HG03520 (cell line): ENCODE measurements at regions not wholly inside any gene's neighbourhood (a gene's known extent, or its start where the extent isn't known, plus 50 kb on each side); places are given as distances from the start of the nearest gene placed in this dataset.
"Not testable (repeated sequence)": the region's sequence is repeated elsewhere in the genome, so short reads cannot be mapped to it uniquely, and the experiment has no call there.

Experiments
- ATAC-seq: cut with Tn5 transposase; IDR thresholded peaks from one replicate; pipeline ENCODE4 v1.9.1; 2021; ENCODE audit warnings: mild to moderate bottlenecking, moderate library complexity; ENCODE audit not compliant: unreplicated experiment

DNA sequence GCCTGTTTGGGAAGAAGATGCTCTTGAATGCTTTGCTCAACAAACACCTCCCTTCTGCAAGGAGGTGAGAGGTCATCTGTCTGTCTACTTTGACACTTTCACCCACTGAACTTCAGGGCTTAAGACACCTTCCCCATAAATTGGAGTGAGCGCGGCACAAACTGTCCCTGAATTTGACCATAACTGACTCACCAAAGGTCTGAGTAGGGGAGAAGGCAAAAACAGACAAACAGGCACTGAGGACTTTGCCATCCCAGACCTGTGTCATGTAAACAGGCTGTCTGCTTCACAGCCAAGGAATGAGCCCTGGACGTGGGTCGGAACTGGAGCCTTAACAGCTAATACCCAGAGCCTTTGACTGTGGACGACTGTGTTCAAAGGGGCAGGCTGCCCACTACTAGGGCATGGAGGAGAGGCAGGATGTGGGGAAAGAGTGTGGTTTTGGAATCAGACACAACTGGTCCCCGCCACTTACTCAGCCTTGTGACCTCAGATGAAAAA lies 320.9 kb upstream of the KLF4 start:
- no peak for ATAC-seq

- ATAC-seq = no peak
Measured at GRCh38 chr9:107809871-107810460, 320.4 kb upstream of the KLF4 start.

DNA sequence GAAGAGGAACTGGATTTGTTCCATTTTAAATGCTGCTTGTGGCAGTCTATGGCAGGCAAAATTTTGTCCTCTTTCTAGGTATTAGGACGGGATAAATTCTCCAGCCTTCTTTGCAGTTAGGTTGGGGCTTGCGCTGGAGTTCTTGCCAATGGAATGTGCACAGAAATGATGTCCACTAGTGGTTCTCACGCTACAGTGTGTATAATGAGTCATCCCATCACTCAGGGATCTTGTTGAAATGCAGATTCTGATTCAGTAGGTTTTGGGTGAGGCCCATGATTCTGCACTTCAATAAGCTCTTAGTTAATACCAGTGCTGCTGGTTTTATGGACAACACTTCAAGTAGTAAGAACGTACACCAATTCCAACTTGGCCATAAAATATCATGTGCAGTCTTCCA lies 317.6 kb upstream of the KLF4 start:
- no peak for ATAC-seq

GRCh38 chr9:107805201-107805600 lies 315.6 kb upstream of the KLF4 start:
- ATAC-seq = no peak

GRCh38 chr9:107794259-107794658 lies 304.7 kb upstream of the KLF4 start:
- no peak for ATAC-seq

- ATAC-seq = no peak
Measured at GRCh38 chr9:107793541-107793940, 304.0 kb upstream of the KLF4 start.

GRCh38 chr9:107792596-107792995 lies 303.0 kb upstream of the KLF4 start:
- ATAC-seq = no peak

DNA sequence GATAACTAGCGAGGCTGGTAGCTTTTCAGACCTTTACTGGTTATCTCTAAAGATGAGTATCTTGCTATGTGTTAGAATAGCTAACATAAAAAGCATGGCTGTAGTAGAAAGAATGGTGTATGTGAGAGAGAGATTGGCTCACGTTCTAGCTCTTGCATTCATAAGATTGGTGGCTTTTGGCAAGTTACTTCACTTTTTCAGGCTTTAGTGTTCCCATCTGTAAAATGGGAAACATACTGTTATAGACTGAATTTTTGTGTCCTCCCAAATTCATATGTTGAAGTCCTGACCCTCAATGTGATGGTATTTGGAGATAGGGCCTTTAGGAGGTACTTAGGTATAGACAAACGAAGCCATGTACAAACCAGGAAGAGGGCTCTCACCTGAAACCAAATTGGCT lies 302.4 kb upstream of the KLF4 start:
- ATAC-seq = no peak

DNA sequence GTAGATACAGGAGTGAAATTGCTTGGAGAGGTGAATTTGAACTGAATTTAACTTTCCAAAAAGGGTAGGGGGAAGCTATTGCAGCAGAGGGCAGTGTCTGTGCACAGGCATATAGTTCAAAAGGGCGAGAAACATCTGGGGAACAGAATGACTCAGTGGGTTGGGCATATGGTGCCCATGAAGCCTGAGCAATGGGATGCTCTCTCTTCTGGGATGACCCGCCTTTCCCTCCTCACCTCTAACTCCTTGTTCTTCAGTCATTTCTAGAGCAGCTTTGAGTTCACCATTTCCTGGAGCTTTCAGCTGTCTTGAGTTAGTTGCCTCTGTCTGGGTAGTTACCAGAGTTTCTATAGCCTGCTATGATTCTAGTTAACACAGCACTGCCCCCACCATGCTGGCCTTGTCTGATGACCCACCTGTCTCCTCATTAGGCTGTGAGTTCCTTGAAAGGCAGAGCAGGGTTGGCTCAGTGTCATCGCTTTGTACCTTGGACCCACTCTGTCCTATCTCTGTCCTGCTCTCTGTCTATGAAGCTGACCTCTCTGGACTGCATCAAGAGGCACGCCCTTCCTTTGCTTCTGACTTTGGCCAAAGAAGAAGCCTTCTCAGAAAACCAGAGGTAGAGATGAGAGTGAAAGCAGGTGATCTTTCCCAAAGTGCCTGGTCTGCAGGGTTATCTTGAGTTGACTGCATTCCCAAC lies 299.6 kb upstream of the KLF4 start:
- no peak for ATAC-seq

DNA sequence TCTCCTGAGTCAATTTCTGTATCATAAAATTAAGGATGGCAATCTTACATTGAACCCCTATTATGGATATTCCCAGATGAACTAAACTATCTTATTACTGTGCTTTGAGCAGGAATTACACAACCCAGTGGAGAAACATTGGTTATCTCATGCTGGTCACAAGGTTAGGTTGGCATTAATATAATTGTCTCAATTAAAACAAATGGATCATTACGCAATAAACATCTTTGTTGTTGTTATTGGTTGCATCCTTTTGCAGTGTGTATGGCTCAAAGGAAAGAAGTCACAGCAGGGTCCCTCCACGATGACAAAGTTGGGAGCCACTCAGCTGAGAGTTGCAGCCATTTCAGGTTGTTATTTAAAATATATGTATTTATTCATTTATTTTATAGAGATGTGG lies 297.0 kb upstream of the KLF4 start:
- no peak for ATAC-seq

- ATAC-seq = no peak
Measured at GRCh38 chr9:107784235-107784958, 294.8 kb upstream of the KLF4 start.

DNA sequence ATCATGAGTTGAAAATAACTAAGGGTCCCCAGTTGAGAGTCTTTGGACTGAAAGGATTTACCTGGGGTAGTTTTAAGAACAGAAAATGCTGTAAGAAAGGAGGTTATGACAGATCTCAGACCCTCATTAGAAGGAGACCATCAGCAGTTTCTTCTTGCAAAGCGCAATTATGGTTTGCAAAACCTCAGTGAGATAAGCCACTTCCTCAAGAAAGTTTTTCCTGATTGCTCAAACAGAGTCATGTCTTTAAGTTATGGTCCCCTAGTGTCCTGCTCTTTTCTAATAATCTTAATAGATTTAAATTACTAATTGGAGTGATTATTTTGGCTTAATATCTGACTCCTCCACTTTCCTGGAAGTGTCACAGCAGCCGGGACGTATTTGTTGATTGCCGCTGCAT lies 293.2 kb upstream of the KLF4 start:
- ATAC-seq = no peak

DNA sequence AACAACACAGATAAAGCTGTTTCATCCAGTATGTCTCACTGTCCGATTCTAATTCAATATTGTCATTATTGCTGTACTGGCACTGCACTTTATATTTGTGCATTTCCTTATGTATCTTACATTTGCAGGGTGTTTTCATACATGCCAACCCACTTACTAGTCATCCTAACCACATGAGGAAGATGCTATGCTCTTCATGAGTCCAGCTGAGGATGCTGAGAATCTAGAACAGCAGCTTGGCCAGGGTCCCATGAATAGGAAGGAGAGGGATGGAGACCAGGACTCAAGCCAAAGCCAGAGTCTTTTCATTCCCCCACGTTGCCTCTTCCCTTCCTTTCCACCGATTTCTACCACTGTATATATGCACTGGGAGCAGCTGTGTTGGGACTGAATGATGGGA lies 292.8 kb upstream of the KLF4 start:
- ATAC-seq = no peak

DNA sequence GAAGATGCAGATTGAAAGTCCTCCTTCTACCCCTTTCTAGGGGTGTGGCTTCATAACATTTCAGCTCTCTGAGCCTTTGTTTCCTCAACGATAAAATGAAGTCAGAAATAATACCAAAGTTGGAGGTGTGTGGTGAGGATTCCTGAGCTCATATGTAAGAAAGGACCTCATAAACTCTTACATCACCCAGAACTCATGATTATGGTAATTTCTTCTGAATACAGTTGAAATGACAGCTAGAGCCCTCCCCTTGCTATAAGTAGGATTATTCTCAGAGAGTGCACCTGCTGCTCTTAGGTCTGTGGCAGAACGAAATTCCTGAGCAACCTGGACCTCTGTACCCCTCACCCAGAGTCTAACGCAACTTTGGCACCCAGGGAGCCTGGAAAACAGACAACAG lies 291.4 kb upstream of the KLF4 start:
- no peak for ATAC-seq

- ATAC-seq = no peak
Measured at GRCh38 chr9:107779731-107780130, 290.2 kb upstream of the KLF4 start.

DNA sequence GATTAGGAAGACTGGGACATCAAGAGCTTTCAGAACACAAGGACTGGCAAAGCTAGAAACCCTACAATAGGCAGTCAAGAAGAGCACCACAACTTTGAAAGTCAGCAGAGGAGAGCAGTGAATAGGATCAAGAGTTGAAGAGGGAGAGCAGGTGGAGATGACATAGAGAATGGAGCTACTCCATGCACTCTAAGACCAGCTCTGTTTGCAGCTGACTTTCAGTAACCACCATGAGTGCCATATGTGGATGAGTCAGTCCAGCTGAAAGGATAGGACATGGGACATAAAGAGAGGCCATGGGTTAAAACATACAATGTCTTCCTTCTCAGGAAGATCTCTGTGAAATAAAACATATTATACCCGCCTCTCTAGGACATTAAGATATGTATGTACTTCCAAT lies 289.1 kb upstream of the KLF4 start:
- no peak for ATAC-seq

DNA sequence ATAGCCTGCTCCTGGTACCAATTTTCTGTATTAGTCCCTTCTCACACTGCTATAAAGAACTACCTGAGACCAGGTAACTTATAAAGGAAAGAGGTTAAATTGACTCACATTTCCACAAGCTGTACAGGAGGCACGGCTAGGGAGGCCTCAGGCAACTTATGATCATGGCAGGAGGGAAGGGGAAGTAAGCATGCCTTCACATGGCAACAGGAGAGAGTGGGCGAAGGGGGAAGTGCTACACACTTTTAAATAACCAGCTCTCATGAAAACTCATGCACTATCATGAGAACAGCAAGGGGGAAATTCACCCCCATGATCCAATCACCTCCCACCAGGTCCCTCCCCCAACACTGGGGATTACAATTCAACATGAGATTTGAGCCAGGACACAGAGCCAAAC lies 284.5 kb upstream of the KLF4 start:
- not testable (repeated sequence) for ATAC-seq

DNA sequence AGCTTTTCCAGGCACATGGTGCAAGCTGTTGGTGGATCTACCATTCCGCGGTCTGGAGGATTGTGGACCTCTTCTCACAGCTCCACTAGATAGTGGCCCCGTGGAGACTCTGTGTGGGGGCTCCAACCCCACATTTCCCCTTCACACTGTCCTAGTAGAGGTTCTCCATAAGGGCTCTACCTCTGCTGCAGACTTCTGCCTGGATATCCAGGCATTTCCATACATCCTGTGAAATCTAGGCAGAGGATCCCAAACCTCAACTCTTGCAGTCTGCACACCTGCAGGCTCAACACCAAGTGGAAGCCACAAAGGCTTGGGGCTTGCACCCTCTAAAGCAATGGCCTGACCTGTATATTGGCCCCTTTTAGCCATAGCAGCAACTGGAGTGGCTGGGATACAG lies 283.4 kb upstream of the KLF4 start:
- ATAC-seq = no peak

DNA sequence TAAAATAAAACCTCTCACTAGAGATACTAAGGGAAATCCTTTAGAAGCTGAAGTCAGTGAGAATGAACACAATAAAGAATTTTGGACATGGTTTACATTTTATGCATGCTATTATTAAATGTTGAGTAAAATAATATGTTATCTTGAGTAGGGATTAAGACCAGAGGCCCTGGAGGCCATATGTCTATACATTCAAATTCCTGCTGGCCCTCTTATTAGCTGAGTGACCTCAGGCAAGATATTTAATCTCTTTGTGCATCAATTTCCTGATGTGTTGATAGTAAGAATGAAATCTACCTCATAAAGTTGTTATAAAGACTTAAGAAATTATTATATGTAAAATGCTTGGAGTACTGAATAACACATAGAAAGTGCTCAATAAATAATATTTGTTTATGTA lies 281.1 kb upstream of the KLF4 start:
- no peak for ATAC-seq

GRCh38 chr9:107768224-107768623 lies 278.7 kb upstream of the KLF4 start:
- no peak for ATAC-seq

- no peak for ATAC-seq
Measured at GRCh38 chr9:107767711-107768110, 278.1 kb upstream of the KLF4 start.

- not testable (repeated sequence) for ATAC-seq
Measured at GRCh38 chr9:107763469-107763868, 273.9 kb upstream of the KLF4 start.
